ENCODE measurements at regions not wholly inside any gene's neighbourhood (a gene's known extent, or its start where the extent isn't known, plus 50 kb on each side); places are given as distances from the start of the nearest gene placed in this dataset.

GRCh38 chr21:25449950-25450349, 157.3 kb downstream of the MRPL39 start:
- no peak for TF ChIP-seq RCOR1 (IDR thresholded peaks at IDR 0.05; ENCODE audit: insufficient replicate concordance, low read length)
- TF ChIP-seq BHLHE40 (IDR thresholded peaks at IDR 0.05; ENCODE audit: low read depth, low read length): no peak

Data from IMR-90 (cell line).